HG03196 (cell line): ENCODE measurements at regions not wholly inside any gene's neighbourhood (a gene's known extent, or its start where the extent isn't known, plus 50 kb on each side); places are given as distances from the start of the nearest gene placed in this dataset.
"Not testable (repeated sequence)": the region's sequence is repeated elsewhere in the genome, so short reads cannot be mapped to it uniquely, and the experiment has no call there.

Experiments used
- ATAC-seq: cut with Tn5 transposase; IDR thresholded peaks from one replicate; pipeline ENCODE4 v1.9.1; 2021; ENCODE audit not compliant: unreplicated experiment

GRCh38 chr5:42950116-42950455, 90.0 kb downstream of the ANXA2R start:
- ATAC-seq: no peak

- ATAC-seq: peak; percentile 63
Measured at GRCh38 chr5:42949348-42950115, 90.6 kb downstream of the ANXA2R start.

GRCh38 chr5:42948961-42949347, 91.2 kb downstream of the ANXA2R start:
- no peak for ATAC-seq

- ATAC-seq: no peak
Measured at GRCh38 chr5:42944989-42945388, 95.1 kb downstream of the ANXA2R start.

- ATAC-seq: no peak
Measured at GRCh38 chr5:42943931-42944631, 96.0 kb downstream of the ANXA2R start.

- ATAC-seq: no peak
Measured at GRCh38 chr5:42940853-42941252, 99.3 kb downstream of the ANXA2R start.

GRCh38 chr5:42932011-42932410, 108.1 kb downstream of the ANXA2R start:
- ATAC-seq: not testable (repeated sequence)

GRCh38 chr5:42931451-42931850, 108.7 kb downstream of the ANXA2R start:
- ATAC-seq: not testable (repeated sequence)

GRCh38 chr5:42930934-42931333, 109.2 kb downstream of the ANXA2R start:
- ATAC-seq: no peak

- ATAC-seq: no peak
Measured at GRCh38 chr5:42929871-42930270, 110.2 kb downstream of the ANXA2R start.

GRCh38 chr5:42927730-42928129, 112.4 kb downstream of the ANXA2R start:
- ATAC-seq: peak; percentile 69

GRCh38 chr5:42924686-42925085, 113.0 kb upstream of the SELENOP start:
- no peak for ATAC-seq

GRCh38 chr5:42924226-42924625, 112.5 kb upstream of the SELENOP start:
- no peak for ATAC-seq

GRCh38 chr5:42923710-42924109, 112.0 kb upstream of the SELENOP start:
- ATAC-seq: no peak

GRCh38 chr5:42919600-42919999, 107.9 kb upstream of the SELENOP start:
- no peak for ATAC-seq

GRCh38 chr5:42915306-42915866, 103.7 kb upstream of the SELENOP start:
- no peak for ATAC-seq

- ATAC-seq: no peak
Measured at GRCh38 chr5:42912184-42912798, 100.6 kb upstream of the SELENOP start.

- ATAC-seq: peak; percentile 90
Measured at GRCh38 chr5:42908509-42909488, 97.1 kb upstream of the SELENOP start.

- ATAC-seq: no peak
Measured at GRCh38 chr5:42908086-42908485, 96.4 kb upstream of the SELENOP start.

GRCh38 chr5:42905827-42906226, 94.1 kb upstream of the SELENOP start:
- ATAC-seq: no peak

GRCh38 chr5:42900734-42901133, 89.0 kb upstream of the SELENOP start:
- ATAC-seq: no peak
